Stimulated activated CD4-positive, alpha-beta T cell treated with anti-CD3 and anti-CD28 coated beads, Interleukin-12 subunit alpha, Interleukin-12 subunit beta, amount 100 ng/mL, for 48 hours (primary cell): ENCODE measurements at regions not wholly inside any gene's neighbourhood (a gene's known extent, or its start where the extent isn't known, plus 50 kb on each side); places are given as distances from the start of the nearest gene placed in this dataset.
"Not testable (repeated sequence)": the region's sequence is repeated elsewhere in the genome, so short reads cannot be mapped to it uniquely, and the experiment has no call there.

Experiments
- DNase-seq, 3 donors: peaks; one replicate each; pipeline ENCODE4 v3.0.0-alpha.2; 2020; ENCODE audit warnings: low read depth in 2 of 3, low spot score in 1 of 3

DNA sequence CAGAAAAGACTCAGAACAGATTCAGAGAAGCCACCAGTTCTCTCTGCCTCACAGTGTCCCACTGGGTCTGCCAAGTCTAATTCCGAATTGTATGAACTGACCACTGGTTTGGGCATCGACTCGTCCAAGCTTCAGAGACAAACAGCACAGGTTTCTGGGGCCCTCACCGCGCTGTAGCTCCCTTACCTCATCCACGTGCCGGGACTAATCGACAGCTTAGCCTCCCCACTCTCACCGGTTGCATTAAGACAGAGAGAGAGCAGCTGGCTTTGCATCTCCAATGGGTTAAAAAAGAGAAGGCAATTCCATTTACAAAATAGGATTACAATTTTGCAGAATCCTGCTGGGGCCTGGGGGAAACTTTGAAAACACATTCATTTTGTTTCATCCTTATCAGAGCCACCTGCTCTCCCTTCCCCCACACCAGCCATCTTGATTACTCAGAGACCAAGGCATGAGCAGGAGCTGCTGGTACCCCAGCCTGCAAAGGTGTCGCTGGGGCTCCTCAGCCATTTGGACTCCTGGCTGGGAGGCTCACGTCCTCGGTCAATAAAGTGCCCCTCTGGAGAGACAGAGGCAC is 95.3 kb upstream of the RPL38 start:
- DNase-seq = no peak

DNA sequence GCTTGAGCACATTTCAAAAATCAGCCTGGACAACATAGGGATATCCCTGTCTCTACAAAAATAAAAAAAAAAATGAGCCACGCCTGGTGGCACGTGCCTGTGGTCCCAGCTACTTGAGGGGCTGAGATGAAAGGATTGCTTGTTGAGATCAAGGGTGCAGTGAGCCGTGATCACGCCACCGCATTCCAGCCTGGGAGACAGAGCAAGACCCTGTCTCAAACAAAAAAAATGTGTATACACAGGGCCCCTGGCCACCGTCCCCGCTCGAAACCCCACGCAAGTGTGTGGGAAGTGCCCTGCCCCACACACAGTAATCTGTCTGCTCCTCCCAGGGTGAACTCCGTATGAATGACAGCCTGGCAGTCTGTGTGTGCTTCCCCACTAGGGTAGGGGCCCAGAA is 93.0 kb upstream of the RPL38 start:
- no peak for DNase-seq

DNA sequence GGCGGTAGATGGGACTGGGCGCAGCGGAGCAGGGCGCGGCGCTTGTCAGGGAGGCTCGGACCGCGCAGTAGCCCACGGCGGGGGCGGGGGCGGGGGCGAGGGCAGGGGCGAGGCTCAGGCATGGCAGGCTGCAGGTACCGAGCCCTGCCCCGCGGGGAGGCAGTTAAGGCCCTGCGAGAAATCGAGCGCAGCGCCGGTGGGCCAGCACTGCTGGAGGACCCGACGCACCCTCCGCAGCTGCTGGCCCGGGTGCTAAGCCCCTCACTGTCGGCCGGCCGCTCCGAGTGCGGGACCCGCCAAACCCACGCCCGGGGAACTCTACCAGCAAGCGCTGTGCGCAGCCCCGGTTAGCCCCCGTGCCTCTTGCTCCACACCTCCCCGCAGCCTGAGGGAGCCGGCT is 90.2 kb upstream of the RPL38 start:
- DNase-seq = no peak

DNA sequence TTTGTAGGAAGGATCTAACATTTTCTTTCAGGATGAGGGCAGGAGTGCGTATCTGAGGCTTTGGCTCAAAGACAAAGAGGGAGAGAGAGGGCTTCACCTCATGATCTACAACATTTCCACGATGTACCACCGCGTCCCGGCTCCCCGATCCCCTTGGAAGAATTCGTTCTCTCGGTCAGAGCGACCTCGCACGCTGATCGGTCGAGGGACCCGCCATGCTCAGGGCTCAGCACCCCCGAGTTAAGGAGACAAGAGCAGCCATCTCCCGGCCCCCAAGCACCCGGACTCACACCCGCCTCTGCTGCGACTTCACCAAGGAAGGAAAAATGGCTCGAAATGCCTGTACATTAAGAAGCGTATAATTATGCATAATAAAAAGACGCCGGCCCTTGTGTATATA is 89.5 kb upstream of the RPL38 start:
- DNase-seq = no peak

DNA sequence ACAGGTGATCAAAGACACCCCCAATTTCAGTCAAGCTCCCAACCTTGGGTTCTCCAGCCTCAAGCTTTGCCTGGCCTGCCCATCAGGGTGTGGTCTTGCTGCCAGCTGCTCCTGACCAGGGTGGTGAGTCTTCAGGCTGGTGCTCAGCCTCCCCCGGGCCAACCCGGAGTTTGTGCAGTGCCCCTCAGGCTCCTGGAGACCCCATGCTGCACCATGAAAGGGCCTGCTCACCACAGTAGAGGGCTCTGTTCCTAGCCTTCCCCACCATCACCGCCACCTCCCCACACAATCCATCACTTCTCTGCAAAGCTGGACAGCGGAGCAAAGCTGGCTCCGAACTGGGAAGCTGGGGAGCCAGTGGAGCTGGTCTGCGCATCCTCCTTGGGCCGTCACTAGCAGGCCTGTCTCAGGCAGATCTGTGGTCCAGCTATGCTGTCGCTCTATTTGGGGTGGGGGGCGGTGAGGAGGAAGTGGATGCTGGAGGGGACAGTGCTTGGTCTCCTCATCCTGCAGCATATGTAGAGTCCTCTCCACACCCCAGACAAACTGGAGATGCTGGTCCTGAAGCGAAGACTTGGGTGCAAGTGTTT is 88.5 kb upstream of the RPL38 start:
- no peak for DNase-seq

DNA sequence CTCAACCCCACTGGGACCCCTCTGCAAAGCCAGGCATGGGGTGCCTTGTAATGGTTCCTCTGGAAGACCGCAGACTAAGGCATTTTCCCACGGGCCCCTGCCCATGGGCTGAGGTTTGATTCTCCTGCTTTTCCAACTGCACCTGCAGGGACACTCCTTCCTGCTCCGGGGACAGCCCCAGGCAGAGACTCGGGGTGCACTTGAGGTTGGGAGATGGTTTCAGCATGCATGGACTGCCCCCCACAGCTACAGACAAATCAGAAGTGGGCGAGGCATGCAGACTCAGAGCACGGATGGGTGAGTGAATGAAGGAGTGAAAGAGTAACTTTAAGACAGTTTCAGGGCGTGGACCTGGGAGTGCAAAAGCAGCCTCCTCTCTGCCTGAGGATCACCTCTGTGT is 87.9 kb upstream of the RPL38 start:
- no peak for DNase-seq

DNA sequence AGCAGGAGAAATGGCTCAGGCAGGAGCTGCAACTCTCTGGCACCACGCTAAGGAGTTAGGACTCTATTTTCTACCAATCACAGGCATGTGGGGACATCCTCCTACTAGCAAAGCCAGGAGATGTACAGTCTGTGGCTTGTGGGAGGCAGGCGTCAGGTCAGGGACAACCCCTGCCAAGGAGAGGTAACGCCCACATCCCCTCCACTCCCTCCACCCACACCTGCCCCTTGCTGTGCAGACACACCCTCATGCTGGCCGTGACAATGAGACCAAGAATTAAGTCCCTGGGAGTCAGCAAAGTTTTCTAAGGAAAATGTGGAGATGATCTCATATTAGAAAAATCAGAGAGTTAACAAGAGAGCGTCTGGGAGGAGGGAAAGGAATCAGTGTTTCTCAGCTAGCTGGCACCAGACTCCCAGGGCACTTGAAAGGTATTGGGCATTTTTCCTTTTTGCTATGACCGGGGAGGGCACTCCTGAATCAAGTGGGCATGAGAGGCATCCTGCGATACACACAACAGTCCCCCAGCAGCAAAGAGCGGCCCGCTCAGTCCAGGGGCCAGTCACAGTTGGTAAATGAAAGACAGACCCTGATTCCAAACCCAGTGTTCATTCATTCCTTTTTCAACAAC is 87.3 kb upstream of the RPL38 start:
- no peak for DNase-seq

DNA sequence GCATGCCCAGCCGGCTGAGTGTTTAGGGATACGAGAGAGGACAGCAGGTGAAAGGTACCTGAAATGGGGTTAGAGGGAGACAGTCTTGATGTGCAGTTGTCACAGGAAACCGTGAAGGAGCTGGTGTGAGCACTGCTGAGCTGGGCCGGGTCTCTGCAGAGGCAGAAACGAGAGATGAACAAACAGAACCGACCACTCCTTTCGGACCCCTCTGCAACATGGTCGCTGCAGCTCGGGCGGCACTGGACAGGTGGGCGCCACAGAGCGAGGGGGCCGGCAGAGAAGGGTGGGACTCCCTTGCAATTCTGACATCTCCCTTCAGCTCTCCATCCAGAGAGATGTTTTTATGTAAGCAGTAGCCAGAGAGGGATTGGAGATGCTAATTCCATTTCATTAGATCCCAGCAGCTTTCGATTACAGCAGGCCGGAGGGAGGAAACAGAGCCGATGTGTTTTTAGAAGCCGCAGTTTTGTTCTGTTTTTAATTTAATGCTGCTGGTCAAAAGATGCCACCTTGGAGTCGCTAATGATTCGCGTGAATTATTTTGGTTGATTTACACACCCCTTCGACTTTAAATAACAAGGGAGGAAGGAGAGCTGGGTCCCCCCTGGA is 86.3 kb upstream of the RPL38 start:
- DNase-seq = no peak

DNA sequence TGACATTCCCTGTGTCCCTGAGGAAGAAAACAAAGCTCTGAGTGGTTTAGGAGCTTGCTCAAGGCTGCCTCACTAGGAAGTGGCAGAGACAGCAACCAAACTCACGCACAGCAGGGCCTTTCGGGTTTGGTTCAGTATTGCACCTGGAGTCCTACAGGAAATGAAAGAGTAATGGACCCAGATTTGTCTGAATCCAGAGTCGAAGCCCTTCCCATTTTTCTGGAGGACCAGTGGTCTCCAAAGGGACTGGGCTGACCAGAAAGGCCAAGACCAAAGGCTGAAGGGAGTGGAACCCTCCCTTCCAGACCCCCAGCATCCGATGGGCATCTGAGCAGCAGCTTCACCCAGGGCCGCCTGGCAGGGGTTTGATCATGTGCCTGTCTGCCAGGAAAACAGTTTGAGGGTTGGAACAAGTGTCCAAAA is 85.5 kb upstream of the RPL38 start:
- DNase-seq = no peak

DNA sequence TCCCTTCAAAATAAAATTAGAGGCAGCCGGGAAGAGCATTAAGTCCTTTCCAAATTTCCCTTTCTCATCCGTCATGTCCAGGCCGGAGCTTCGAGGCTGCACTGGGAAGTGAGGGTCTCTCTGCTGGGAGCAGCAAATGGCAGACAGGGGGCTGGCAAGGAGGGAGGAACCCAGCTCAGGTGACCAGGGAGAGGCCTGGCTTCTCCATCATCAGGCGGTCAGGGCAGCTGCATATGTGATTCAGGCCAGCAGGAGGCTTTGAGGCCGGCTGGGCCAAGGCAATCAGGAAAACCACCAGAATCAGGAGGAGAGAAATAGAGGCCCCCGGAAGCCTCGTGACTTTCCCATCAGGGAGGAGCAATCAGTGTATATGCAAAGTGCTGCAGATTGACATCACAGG is 85.0 kb upstream of the RPL38 start:
- no peak for DNase-seq

DNA sequence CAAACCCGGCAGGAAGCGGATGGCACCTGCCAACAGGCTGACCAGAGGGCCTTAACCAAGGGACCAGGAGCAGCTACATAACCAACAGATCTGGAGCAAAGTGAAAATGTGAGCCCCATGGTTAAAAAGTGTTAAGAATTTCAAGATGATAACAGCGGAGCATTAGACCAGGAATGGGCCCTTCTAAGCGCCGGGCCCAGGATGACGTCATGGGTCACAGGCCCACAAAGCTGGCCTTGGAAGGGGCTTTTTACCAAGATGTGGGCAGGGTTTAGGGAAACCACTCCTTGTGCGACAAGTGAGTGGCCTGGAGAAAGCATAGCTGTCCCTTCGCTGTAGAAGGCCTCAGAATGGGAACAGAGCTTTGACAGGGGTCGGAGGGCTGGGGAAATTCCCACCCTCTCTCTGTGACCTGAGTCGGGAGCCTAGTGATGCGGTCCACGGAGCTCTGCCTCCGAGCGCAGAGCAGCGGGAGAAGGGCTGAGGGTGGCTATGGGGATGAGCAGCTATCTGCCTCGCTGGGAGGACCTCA is 84.4 kb upstream of the RPL38 start:
- DNase-seq = no peak

DNA sequence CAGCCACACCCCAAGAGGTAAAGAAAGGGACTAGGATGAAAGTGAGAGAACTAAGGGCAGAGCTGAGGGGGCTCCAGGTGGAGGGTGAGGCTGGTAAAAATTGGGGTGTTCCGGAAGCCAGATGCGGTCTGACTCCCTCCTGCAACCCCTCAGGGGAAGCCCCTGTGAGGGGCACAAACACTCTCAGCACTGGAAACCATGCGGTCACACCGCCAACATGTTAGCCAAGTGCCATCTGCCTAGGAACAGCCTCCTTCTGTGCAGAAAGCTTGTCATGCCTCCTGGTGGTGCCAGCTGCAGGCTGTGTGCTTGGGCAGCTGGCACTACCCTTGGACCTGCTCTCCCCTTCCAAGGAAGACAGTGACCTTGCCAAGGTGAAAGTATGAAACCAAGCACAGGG is 83.5 kb upstream of the RPL38 start:
- DNase-seq = no peak

DNA sequence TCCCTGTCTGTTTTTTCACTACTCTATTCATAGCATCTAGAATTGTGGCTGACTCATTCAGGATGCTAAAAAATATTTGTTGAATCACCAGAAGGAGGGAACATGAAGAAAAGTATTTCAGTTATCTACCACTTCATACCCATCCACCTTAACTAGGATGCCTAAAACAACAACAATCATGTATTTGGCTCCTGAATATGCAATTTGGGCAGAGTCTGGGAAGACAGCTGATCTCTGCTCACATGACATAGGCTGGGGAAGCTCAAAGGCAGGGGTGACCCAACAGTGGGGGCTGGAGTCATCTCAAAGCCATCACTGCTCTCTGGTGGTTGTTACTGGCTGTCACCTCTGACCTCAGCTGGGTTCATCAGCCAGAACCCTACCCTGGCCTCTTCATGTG is 80.1 kb upstream of the RPL38 start:
- DNase-seq = no peak

DNA sequence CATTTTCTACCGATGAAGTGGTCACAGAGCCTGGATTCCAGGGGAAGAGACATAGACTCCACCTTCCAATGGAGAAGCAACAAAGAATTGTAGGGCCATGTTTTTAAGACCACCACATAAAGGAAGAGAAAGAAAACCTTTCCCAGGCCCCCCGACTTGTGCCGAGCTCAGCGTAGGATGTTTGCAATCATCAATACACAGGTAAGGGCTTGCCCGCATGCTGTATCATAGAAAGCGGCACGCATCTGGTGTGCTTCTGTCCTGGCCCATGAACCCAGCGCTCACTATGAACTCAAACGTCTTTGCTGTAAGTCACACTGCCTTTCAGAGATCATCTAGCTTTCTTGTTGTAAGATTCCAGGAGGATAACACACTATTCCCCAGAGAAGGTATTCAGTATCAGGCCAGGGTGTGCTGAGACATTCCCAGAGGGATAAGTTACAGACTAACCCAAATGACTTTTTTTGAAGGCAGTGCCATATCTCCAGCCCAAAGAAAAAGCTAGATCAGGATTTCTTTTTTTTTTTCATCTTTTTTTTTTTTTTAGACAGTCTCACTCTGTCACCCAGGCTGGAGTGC is 79.5 kb upstream of the RPL38 start:
- no peak for DNase-seq

DNA sequence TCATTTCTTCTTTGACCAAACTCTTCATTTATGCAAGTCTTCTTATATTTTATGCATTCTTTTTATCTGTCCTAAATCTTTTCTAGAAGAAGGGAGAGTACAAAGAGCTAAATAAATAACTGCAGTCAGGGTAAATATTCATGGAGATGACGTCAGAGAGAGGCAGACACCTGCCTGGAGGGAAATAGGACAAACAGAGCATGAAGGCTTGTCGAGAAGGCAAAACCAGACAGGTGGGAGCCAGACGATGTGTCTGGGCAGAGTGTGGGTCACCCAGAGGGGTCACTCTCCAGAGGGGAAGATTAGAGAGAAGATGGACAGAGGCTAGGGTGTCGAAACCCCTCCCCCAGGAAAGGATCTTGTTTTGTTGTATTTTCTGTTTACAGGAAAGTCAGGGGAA is 78.3 kb upstream of the RPL38 start:
- no peak for DNase-seq

DNA sequence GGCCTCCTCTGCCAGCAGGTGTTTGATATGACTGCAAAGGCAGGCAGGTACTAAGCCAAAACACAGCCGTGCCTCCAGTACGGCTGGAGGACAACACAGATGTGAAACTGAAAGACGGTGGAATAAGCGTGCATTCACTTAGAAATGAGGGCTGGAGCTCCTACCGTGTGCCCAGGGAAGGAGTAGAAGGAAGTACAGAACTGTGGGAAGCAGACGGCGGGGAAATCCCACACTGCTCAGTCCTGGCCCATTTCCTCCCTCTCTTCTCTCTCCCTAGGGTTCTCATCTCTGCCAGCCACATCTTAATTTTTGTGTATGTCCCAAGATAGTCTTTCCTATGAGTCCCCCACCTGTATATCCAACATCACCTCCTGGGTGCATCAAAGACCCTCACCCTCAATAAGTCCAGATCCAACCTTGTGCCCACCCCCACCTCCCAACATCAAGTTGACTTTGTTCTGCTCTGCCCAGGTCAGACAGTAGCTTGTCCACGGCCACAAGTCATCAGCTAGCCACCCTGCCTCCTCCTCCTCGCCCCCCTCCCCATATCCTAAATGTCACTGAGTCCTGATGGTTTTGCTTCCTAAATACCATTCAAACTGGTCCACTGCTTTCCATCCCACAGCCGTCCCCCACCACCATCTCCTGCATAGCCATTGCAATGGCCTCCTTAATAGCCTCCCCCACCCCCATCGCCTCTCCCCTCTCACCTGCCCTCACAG is 77.1 kb upstream of the RPL38 start:
- no peak for DNase-seq

DNA sequence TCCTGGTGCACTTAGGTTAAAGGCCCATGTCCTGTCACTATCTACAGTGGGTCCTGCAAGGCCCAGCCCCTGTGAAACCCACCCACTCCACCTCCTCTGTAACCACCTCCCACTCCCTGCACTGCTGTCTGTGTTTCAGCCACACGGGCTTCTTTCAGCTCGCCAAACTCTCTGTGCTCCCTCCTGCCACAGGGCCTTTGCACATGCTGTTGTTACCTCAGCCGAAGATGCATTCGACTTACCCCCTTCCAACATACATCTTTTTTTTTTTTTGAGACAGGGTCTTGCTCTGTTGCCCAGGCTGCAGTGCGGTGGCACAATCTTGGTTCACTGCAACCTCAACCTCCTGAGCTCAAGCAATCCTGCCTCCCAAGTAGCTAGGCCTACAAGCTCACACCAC is 76.5 kb upstream of the RPL38 start:
- DNase-seq = no peak

DNA sequence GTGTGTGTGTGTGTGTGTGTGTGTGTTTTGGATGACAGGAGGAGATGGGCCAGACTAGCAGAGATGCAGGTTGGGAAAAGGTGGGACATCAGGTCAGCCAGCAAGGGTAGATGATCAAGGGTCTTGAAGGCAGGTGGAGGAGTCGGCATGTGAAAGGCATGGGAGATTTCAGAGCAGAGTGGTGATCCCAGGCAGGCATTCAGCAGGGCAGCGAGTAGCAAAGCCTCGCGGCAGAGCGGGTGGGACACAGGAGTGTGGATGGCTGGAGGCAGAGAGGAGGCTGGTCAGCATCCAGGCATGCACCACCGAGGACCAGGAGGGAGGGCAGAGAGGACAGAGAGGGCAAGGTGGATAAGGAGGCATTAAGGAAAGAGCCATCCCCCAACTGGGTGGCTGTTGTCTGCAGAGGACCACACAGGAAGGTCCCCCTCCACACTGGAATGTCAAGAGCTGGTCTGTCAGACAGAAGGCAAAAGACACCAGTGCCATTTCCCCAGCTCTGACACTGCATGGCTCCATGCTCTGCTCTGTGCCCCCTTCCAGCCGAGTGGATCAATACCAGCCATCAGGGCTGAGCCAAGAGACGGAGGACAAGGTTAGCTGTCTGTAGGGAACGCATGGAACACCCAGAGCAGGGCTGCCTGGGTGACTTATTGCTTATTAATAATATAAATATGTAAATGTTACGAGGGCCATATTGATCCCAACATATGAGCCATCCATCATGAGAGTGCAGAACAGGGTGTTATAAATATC is 74.8 kb upstream of the RPL38 start:
- DNase-seq = no peak

DNA sequence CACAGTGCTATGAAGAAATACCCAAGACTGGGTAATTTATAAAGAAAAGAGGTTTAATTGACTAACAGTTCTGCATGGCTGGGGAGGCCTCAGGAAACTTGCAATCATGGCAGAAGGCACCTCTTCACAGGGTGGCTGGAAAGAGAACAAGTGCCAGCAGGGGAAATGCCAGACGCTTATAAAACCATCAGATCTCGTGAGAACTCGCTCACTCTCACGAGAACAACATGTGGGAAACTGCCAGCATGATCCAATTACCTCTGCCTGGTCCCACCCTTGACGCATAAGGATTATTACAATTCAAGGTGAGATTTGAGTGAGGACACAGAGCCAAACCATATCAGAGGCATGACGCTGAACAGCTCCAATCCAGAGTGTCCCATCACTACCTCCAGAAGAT is 73.7 kb upstream of the RPL38 start:
- DNase-seq = not testable (repeated sequence)

DNA sequence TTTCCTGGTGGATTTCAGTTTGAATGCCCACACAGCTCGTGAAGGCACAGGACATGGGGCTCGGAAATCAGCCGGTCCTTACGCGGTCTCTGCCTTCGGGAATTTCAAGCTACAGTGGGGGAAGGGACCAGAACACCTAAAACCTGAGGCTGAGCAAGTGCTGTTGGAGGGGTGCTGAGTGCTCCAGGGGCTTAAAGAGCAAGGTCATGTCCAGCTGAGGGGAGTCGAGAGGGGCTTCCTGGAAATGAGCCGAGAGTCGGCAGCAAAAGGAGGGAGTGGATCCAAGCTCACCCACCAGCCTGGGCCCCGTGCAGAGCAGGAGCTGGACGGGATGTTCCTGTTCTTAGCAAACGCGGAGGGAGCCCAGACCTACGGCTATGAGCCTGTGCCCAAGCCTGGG is 73.2 kb upstream of the RPL38 start:
- DNase-seq = no peak

DNA sequence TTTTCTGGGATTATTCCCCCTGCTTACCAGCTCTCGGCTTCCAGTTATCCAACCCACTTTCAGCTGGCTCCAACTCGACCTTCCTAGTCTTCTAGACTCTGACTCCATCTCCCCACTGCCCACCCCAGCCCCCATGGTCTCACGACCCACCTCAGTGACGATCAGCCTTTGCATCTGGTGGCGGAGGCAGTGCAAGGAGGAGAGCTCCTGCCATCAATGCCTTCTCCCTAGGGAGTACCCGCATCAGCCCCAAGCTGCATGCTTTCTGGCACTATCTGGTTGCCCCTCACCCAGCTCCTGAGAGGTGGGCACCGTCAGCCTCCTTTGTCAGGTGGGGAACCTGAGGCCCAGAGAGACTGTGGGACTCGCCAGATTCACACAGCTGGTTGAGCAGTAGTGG is 72.6 kb upstream of the RPL38 start:
- DNase-seq = no peak
